RWPE2 (cell line): ENCODE measurements at regions not wholly inside any gene's neighbourhood (a gene's known extent, or its start where the extent isn't known, plus 50 kb on each side); places are given as distances from the start of the nearest gene placed in this dataset.

Source experiments
- ATAC-seq: fragments of 200-7000 bp; cut with Tn5 transposase; 3 replicates; pipeline ENCODE4 v1.9.1; 2021; ENCODE audit warnings: low read depth
- DNase-seq: peaks from one replicate; pipeline ENCODE4 v3.0.0-alpha.2; 2020; ENCODE audit warnings: low spot score
- H3K27ac ChIP-seq: fragments of 450-650 bp; 2 replicates; pipeline ENCODE4 v1.5.1; 2017; ENCODE audit warnings: mild to moderate bottlenecking; ENCODE audit not compliant: poor library complexity, severe bottlenecking
- H3K27me3 ChIP-seq: fragments of 250-450 bp; sonication (Bioruptor Pico); 2 replicates; pipeline ENCODE4 v1.5.1; 2021; ENCODE audit warnings: mild to moderate bottlenecking, moderate library complexity; ENCODE audit not compliant: insufficient read depth, poor library complexity, severe bottlenecking
- H3K36me3 ChIP-seq: fragments of 250-450 bp; sonication (Bioruptor Pico); 2 replicates; pipeline ENCODE4 v1.5.1; 2020; ENCODE audit warnings: low read depth, mild to moderate bottlenecking, moderate library complexity
- H3K4me1 ChIP-seq: fragments of 250-450 bp; sonication (Bioruptor Pico); 2 replicates; pipeline ENCODE4 v1.5.1; 2021; ENCODE audit warnings: mild to moderate bottlenecking, moderate library complexity; ENCODE audit not compliant: insufficient read depth, poor library complexity, severe bottlenecking
- H3K4me3 ChIP-seq: fragments of 250-450 bp; sonication (Bioruptor Pico); 2 replicates; pipeline ENCODE4 v1.5.1; 2021; ENCODE audit warnings: mild to moderate bottlenecking, moderate library complexity; ENCODE audit not compliant: severe bottlenecking
- H3K9me3 ChIP-seq: fragments of 250-450 bp; sonication (Bioruptor Pico); 2 replicates; pipeline ENCODE4 v1.5.1; 2021; ENCODE audit warnings: mild to moderate bottlenecking, moderate library complexity; ENCODE audit not compliant: severe bottlenecking
- CTCF ChIP-seq: fragments of 450-650 bp; IDR thresholded peaks from one replicate; pipeline ENCODE4 v1.5.1; 2017; ENCODE audit warnings: mild to moderate bottlenecking, moderate library complexity; ENCODE audit not compliant: poor library complexity, severe bottlenecking

GRCh38 chr2:59658906-59659635 lies 894.4 kb downstream of the BCL11A start:
- Histone ChIP-seq H3K4me1 (peaks cover 13% of the 10 kb centered on the region), H3K4me3 (no peak overlapping the region), H3K27me3 (no peaks in the 10 kb centered on the region), H3K9me3 (no peaks in the 10 kb centered on the region), H3K36me3 (no peaks in the 10 kb centered on the region), H3K27ac (no peak overlapping the region)
- DNase-seq (no peak), ATAC-seq (no peak)
- no peak for TF ChIP-seq CTCF

DNA sequence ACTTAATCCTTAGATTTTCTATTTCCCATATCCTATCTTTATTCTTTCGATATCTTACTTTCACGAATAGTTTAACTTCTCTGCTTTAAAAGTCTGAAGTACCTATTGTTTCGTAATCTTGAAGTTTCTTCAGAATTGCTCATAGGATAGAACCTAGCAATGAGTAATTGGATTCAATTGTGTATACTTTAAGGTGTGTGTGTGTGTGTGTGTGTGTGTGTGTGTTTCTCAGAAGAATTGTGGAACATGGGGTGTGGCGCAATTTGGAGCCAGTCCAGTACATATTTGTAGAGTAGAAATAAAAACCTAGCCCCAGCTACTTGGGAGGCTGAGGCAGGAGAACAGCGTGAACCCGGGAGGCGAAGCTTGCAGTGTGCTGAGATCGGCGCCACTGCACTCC lies 897.6 kb downstream of the BCL11A start:
- H3K27ac ChIP-seq, result peak overlapping the region; percentile 50
- no peak for TF ChIP-seq CTCF
- H3K4me1 ChIP-seq, result peaks cover 13% of the 10 kb centered on the region
- DNase-seq (peak; percentile 55), ATAC-seq (peak; percentile 76)
- no peak overlapping the region for H3K4me3 ChIP-seq
- H3K36me3 ChIP-seq, result no peaks in the 10 kb centered on the region
- no peaks in the 10 kb centered on the region for H3K9me3 ChIP-seq
- no peaks in the 10 kb centered on the region for H3K27me3 ChIP-seq

- no peaks in the 10 kb centered on the region for H3K27me3 ChIP-seq
- no peak for TF ChIP-seq CTCF
- no peak overlapping the region for H3K4me3 ChIP-seq
- no peaks in the 10 kb centered on the region for H3K36me3 ChIP-seq
- H3K9me3 ChIP-seq, result no peaks in the 10 kb centered on the region
- peak overlapping the region; percentile 50 for H3K27ac ChIP-seq
- no peak for DNase-seq
- peaks cover 13% of the 10 kb centered on the region for H3K4me1 ChIP-seq
- 0 out of 3 replicates have a peak, but pooled peaks have one; percentile 19 for ATAC-seq
Observed at GRCh38 chr2:59654710-59655109, 898.7 kb downstream of the BCL11A start.

- Histone ChIP-seq H3K27me3 (no peaks in the 10 kb centered on the region), H3K4me3 (no peak overlapping the region), H3K4me1 (peaks cover 13% of the 10 kb centered on the region), H3K27ac (no peak overlapping the region), H3K36me3 (no peaks in the 10 kb centered on the region), H3K9me3 (no peaks in the 10 kb centered on the region)
- TF ChIP-seq CTCF, result no peak
- DNase-seq, result no peak
- ATAC-seq, result no peak
Observed at GRCh38 chr2:59653164-59653563, 900.3 kb downstream of the BCL11A start.

DNA sequence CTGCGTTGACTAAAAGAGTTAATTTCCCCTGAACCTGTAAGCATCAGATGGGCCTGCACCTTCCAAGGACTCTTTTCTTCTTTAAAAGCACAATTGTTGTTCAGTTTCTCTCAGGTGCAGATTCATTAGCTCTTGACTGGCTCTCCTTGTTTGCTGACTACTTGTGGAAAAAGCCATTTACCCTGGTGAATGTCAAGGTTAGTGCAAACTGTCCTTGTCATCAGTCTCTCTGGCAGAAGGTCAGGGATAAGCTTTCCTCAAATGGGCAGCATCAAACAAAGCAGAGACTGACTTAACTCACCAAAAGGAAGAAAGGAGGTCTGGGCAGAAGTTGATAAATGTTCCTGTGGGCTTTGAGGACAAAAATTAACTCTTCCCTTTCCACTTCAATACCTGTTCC lies 922.7 kb downstream of the BCL11A start:
- no peaks in the 10 kb centered on the region for H3K4me1 ChIP-seq
- no peaks in the 10 kb centered on the region for H3K36me3 ChIP-seq
- no peaks in the 10 kb centered on the region for H3K27me3 ChIP-seq
- ATAC-seq (no peak), DNase-seq (no peak)
- no peaks in the 10 kb centered on the region for H3K9me3 ChIP-seq
- H3K4me3 ChIP-seq, result no peak overlapping the region
- no peak for TF ChIP-seq CTCF
- no peak overlapping the region for H3K27ac ChIP-seq
